Endothelial cell (in vitro differentiated cells): ENCODE measurements at regions not wholly inside any gene's neighbourhood (a gene's known extent, or its start where the extent isn't known, plus 50 kb on each side); places are given as distances from the start of the nearest gene placed in this dataset.

Source experiments
- DNase-seq: peaks from one replicate; pipeline ENCODE4 v3.0.0; 2021; ENCODE audit warnings: low spot score
- H3K27ac Mint-ChIP-seq: one replicate; pipeline ENCODE4 v1.8.0; 2021; ENCODE audit warnings: mixed read lengths, inconsistent platforms; ENCODE audit not compliant: unreplicated experiment
- H3K27me3 Mint-ChIP-seq: one replicate; pipeline ENCODE4 v1.8.0; 2021; ENCODE audit warnings: mild to moderate bottlenecking, moderate library complexity, mixed read lengths, inconsistent platforms; ENCODE audit not compliant: unreplicated experiment
- H3K36me3 Mint-ChIP-seq: one replicate; pipeline ENCODE4 v1.8.0; 2021; ENCODE audit warnings: mild to moderate bottlenecking, low read depth, mixed read lengths, inconsistent platforms; ENCODE audit not compliant: unreplicated experiment
- H3K4me1 Mint-ChIP-seq: one replicate; pipeline ENCODE4 v1.8.0; 2021; ENCODE audit warnings: mild to moderate bottlenecking, mixed read lengths, inconsistent platforms; ENCODE audit not compliant: unreplicated experiment
- H3K4me3 Mint-ChIP-seq: one replicate; pipeline ENCODE4 v1.8.0; 2021; ENCODE audit warnings: mild to moderate bottlenecking, mixed read lengths, inconsistent platforms; ENCODE audit not compliant: unreplicated experiment
- H3K9me3 Mint-ChIP-seq: one replicate; pipeline ENCODE4 v1.8.0; 2021; ENCODE audit warnings: mixed read lengths, inconsistent platforms; ENCODE audit not compliant: unreplicated experiment
- CTCF ChIP-seq: fragments of 200-600 bp; sonication (generic); IDR thresholded peaks from one replicate; pipeline ENCODE4 v1.5.0; 2021; ENCODE audit warnings: antibody characterized with exemption; ENCODE audit not compliant: unreplicated experiment

DNA sequence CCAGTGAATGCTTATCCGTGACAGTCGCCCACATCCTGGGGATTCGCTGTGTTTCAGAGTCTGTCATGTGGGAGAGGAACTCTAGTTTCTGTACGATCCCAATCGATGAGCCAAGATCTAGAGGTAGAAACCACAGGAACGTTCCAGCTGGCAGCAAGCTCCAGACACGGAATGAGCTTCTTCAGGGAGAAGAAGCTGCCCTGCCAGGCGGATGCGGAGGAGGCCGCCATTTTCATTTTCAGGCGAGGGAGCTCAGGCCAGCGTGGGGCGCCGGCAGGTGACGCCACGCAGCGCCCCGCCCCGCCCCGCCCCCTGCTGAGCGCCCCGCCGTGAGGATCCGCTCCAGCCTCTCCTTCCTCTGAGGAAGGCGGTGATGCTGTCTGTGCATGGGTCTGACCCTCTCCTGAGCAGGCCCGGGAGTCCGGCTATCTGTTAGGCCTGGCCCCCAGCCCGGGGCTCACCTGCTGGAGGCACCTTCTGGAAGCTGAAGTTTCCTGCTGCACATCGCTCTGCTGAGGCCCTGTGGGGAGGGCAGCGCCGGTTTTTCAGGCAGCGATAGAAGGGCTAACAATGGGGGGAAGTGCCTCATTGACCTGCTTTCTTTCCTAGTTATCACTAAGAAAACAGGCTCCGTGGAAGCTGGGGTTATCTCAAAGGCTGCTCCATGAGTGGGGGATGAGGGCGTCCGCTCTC, 147.5 kb downstream of the ERMARD start:
- H3K4me3 Mint-ChIP-seq = peak overlapping the region; percentile 8
- H3K27me3 Mint-ChIP-seq = peaks cover 25% of the 10 kb centered on the region
- peaks cover 18% of the 10 kb centered on the region for H3K36me3 Mint-ChIP-seq
- no peak for TF ChIP-seq CTCF
- peak overlapping the region; percentile 77 for H3K27ac Mint-ChIP-seq
- no peaks in the 10 kb centered on the region for H3K9me3 Mint-ChIP-seq
- peak; percentile 60 for DNase-seq
- peaks cover 26% of the 10 kb centered on the region for H3K4me1 Mint-ChIP-seq

GRCh38 chr6:169897601-169898358, 146.4 kb downstream of the ERMARD start:
- peak overlapping the region; percentile 77 for H3K27ac Mint-ChIP-seq
- peaks cover 30% of the 10 kb centered on the region for H3K4me1 Mint-ChIP-seq

DNA sequence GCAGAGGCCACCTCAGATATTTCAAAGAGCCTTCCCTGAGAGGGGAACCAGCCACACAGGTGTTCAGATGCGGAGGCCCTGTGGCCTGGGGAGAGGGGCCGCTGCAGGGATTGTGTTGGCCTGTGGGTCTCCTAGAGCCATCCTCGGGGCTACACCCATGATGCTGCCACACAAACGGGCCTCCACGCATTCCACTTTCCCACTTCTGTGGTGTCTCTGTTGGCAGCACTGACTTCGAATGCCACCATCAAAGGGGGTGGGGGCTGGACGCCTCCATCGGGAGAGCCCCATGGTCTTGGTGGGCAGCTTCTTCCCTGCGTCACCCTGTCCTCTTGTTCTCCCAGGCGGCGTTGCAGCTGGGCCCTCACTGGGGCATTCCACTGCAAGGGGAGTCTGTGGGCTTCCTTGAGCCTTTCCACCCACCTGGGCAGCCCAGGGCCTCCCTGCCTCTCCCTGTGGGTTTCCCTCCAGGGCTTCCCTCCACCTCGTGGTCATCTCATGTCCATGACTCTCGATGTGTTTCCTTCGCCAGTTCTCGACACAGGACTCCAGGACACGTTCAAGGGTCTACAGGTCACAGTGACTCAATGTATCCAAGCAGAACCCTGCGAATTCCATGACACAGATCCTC, 145.5 kb downstream of the ERMARD start:
- Mint-ChIP-seq H3K27ac (no peak overlapping the region), H3K4me1 (peaks cover 27% of the 10 kb centered on the region), H3K9me3 (no peaks in the 10 kb centered on the region), H3K4me3 (no peak overlapping the region), H3K27me3 (peaks cover 28% of the 10 kb centered on the region), H3K36me3 (peaks cover 19% of the 10 kb centered on the region)
- TF ChIP-seq CTCF = no peak
- no peak for DNase-seq

More at GRCh38 chr6:169897601-169898358, 146.4 kb downstream of the ERMARD start:
- Mint-ChIP-seq H3K27me3 (peaks cover 31% of the 10 kb centered on the region), H3K9me3 (no peaks in the 10 kb centered on the region), H3K4me3 (no peak overlapping the region), H3K36me3 (peaks cover 22% of the 10 kb centered on the region)
- TF ChIP-seq CTCF = no peak
- DNase-seq = no peak

DNA sequence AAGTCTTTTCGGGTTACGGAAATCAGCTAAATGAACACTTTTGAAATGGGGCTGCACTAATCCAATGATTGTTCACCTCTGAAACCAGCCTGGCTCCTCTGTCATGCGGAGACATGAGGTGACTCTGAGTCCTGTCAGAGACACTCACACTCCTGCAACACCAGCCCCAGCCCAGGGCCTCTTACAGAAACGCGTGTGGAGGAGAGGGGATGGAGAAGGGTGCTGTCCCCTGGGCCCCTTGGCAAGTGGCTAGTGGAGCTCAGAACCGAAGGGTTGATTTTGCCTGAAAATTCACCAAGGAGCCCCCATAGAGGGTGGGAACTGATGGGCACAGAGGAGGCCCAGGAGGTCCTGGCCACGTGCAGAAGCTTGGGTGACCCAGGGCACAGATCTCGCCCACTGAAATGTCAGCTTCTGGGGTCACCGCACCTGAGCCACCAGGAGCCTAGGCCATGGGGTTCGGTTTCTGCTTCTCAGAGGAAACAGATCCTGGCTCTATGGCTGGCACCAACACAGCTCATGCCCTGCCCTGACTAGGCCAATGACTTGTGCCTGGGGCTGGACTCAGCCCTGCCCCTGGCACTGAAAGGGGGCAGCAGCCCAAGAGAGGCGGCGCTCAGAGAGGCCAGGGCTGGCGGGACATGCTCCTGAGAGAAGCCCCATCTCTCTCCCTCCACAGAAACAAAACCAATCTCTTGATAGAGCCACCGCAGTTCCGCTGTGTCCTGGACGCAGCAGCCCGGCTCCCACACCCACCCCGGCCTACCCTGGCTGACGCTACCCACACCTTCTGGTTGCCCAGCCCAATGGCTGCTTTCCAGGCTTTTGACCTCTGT, 144.7 kb downstream of the ERMARD start:
- peaks cover 25% of the 10 kb centered on the region for H3K4me1 Mint-ChIP-seq
- H3K27me3 Mint-ChIP-seq = peaks cover 28% of the 10 kb centered on the region
- no peak overlapping the region for H3K27ac Mint-ChIP-seq
- peaks cover 18% of the 10 kb centered on the region for H3K36me3 Mint-ChIP-seq
- TF ChIP-seq CTCF = no peak
- H3K4me3 Mint-ChIP-seq = no peak overlapping the region
- H3K9me3 Mint-ChIP-seq = no peaks in the 10 kb centered on the region
- DNase-seq = no peak
